Hepatocyte (in vitro differentiated cells): ENCODE measurements at regions not wholly inside any gene's neighbourhood (a gene's known extent, or its start where the extent isn't known, plus 50 kb on each side); places are given as distances from the start of the nearest gene placed in this dataset.

Experiments used
- EZH2 ChIP-seq: fragments of 200-600 bp; sonication (generic); IDR thresholded peaks from 2 replicates; pipeline ENCODE4 v1.6.1; 2016; ENCODE audit warnings: antibody characterized with exemption, mild to moderate bottlenecking, borderline replicate concordance
- TF ChIP-seq, protein P1 (sequence below): fragments of 200-600 bp; sonication (generic); IDR thresholded peaks from 2 replicates; pipeline ENCODE4 v1.5.1; 2016; ENCODE audit warnings: antibody characterized with exemption, mild to moderate bottlenecking; ENCODE audit not compliant: poor library complexity

- no peak for TF ChIP-seq EZH2
- TF ChIP-seq, protein P1, sequence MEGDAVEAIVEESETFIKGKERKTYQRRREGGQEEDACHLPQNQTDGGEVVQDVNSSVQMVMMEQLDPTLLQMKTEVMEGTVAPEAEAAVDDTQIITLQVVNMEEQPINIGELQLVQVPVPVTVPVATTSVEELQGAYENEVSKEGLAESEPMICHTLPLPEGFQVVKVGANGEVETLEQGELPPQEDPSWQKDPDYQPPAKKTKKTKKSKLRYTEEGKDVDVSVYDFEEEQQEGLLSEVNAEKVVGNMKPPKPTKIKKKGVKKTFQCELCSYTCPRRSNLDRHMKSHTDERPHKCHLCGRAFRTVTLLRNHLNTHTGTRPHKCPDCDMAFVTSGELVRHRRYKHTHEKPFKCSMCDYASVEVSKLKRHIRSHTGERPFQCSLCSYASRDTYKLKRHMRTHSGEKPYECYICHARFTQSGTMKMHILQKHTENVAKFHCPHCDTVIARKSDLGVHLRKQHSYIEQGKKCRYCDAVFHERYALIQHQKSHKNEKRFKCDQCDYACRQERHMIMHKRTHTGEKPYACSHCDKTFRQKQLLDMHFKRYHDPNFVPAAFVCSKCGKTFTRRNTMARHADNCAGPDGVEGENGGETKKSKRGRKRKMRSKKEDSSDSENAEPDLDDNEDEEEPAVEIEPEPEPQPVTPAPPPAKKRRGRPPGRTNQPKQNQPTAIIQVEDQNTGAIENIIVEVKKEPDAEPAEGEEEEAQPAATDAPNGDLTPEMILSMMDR, result no peak
Measured at GRCh38 chr5:17394086-17394485, 103.9 kb upstream of the TAF11L2 start.
